GM23338 (cell line): ENCODE measurements at regions not wholly inside any gene's neighbourhood (a gene's known extent, or its start where the extent isn't known, plus 50 kb on each side); places are given as distances from the start of the nearest gene placed in this dataset.

Source experiments
- ATAC-seq: fragments of 200-7000 bp; cut with Tn5 transposase; 3 replicates; pipeline ENCODE4 v1.9.1; 2020
- DNase-seq: peaks from one replicate; pipeline ENCODE4 v3.0.0-alpha.2; 2015; ENCODE audit warnings: low spot score
- H2AFZ ChIP-seq: fragments of 200-600 bp; sonication (generic); 2 replicates; pipeline ENCODE4 v1.8.0; 2016; ENCODE audit warnings: antibody characterized with exemption, mild to moderate bottlenecking, moderate library complexity
- H3F3A ChIP-seq: fragments of 200-600 bp; sonication (generic); replicated peaks from 2 replicates; pipeline ENCODE4 v1.8.0; 2017; ENCODE audit warnings: antibody characterized with exemption, mixed run types, low read depth
- H3K27ac ChIP-seq: fragments of 200-600 bp; sonication (generic); 2 replicates; pipeline ENCODE4 v1.6.1; 2016; ENCODE audit warnings: low read depth
- H3K27me3 ChIP-seq: fragments of 200-600 bp; sonication (generic); 2 replicates; pipeline ENCODE4 v1.8.0; 2016; ENCODE audit warnings: mild to moderate bottlenecking, mixed run types, moderate library complexity; ENCODE audit not compliant: insufficient read depth
- H3K36me3 ChIP-seq: fragments of 200-600 bp; sonication (generic); 2 replicates; pipeline ENCODE4 v1.8.0; 2016; ENCODE audit warnings: mild to moderate bottlenecking; ENCODE audit not compliant: insufficient read depth
- H3K4me1 ChIP-seq: fragments of 200-600 bp; sonication (generic); 2 replicates; pipeline ENCODE4 v1.8.0; 2016; ENCODE audit warnings: mild to moderate bottlenecking, moderate library complexity; ENCODE audit not compliant: insufficient read depth
- H3K4me2 ChIP-seq: fragments of 200-600 bp; sonication (generic); 2 replicates; pipeline ENCODE4 v1.7.1; 2017; ENCODE audit warnings: mixed run types
- H3K4me3 ChIP-seq: fragments of 200-600 bp; sonication (generic); 2 replicates; pipeline ENCODE4 v1.6.1; 2016; ENCODE audit warnings: mixed run types
- H3K79me2 ChIP-seq: fragments of 200-600 bp; sonication (generic); replicated peaks from 2 replicates; pipeline ENCODE4 v1.8.0; 2017; ENCODE audit warnings: mild to moderate bottlenecking; ENCODE audit not compliant: insufficient read depth
- H3K9me2 ChIP-seq: fragments of 200-600 bp; sonication (generic); 2 replicates; pipeline ENCODE4 v1.8.0; 2017; ENCODE audit not compliant: insufficient read depth
- H4K20me1 ChIP-seq: fragments of 200-600 bp; sonication (generic); replicated peaks from 2 replicates; pipeline ENCODE4 v1.8.0; 2017; ENCODE audit warnings: mild to moderate bottlenecking; ENCODE audit not compliant: insufficient read depth
- H3K27ac Mint-ChIP-seq: 2 replicates; pipeline ENCODE4 v1.8.0; 2020; ENCODE audit warnings: inconsistent platforms, mild to moderate bottlenecking, moderate library complexity, mixed read lengths
- H3K27me3 Mint-ChIP-seq: 3 replicates; pipeline ENCODE4 v1.8.0; 2022; ENCODE audit warnings: low read depth, mild to moderate bottlenecking, moderate library complexity, mixed read lengths, inconsistent platforms; ENCODE audit not compliant: insufficient read depth, poor library complexity
- H3K36me3 Mint-ChIP-seq: 3 replicates; pipeline ENCODE4 v1.8.0; 2021; ENCODE audit warnings: low read depth, mild to moderate bottlenecking, inconsistent platforms, moderate library complexity, mixed read lengths
- H3K4me1 Mint-ChIP-seq: 3 replicates; pipeline ENCODE4 v1.8.0; 2020; ENCODE audit warnings: mild to moderate bottlenecking, inconsistent platforms, mixed read lengths
- H3K4me3 Mint-ChIP-seq: 3 replicates; pipeline ENCODE4 v1.8.0; 2021; ENCODE audit warnings: moderate library complexity, mild to moderate bottlenecking, inconsistent platforms, mixed read lengths
- H3K9me3 Mint-ChIP-seq: 3 replicates; pipeline ENCODE4 v1.8.0; 2020; ENCODE audit warnings: moderate library complexity, mild to moderate bottlenecking, inconsistent platforms, mixed read lengths
- CTCF ChIP-seq, 2 experiments: fragments of 200-600 bp in 1 of 2; sonication (generic) in 1 of 2; conservative IDR thresholded peaks; 2 replicates each; pipeline versions ENCODE4 v1.5.1 to v1.6.1; 2016 to 2017; ENCODE audit warnings: antibody characterized with exemption in 2 of 2, low read depth in 2 of 2, mild to moderate bottlenecking in 2 of 2, moderate library complexity in 1 of 2
- ETS1 ChIP-seq: IDR thresholded peaks from 2 replicates; pipeline ENCODE4 v1.6.1; 2016; ENCODE audit warnings: antibody characterized with exemption
- EZH2phosphoT487 ChIP-seq: fragments of 200-600 bp; sonication (generic); IDR thresholded peaks from one replicate; pipeline ENCODE4 v1.8.1; 2018; ENCODE audit warnings: antibody characterized with exemption; ENCODE audit not compliant: unreplicated experiment
- POLR2AphosphoS5 ChIP-seq: IDR thresholded peaks from 2 replicates; pipeline ENCODE4 v1.6.1; 2016; ENCODE audit warnings: antibody characterized with exemption, low read depth
- STAT1 ChIP-seq: IDR thresholded peaks from one replicate; pipeline ENCODE4 v1.6.1; 2016; ENCODE audit warnings: antibody characterized with exemption; ENCODE audit not compliant: unreplicated experiment
- ZNF114 ChIP-seq: fragments of 250-450 bp; sonication (Bioruptor Pico); IDR thresholded peaks from 2 replicates; pipeline ENCODE4 v1.5.0; 2020; ENCODE audit warnings: mild to moderate bottlenecking, moderate library complexity

GRCh38 chr3:174737966-174738365, 121.2 kb upstream of the NAALADL2 start:
- Histone ChIP-seq H3K4me3 (no peak overlapping the region), H3K9me2 (no peaks in the 10 kb centered on the region; the same call in 1 of the 2 replicates), H3F3A (no peaks in the 10 kb centered on the region), H3K4me2 (no peak overlapping the region), H3K4me1 (no peaks in the 10 kb centered on the region), H3K79me2 (no peaks in the 10 kb centered on the region), H3K36me3 (no peaks in the 10 kb centered on the region), H4K20me1 (no peaks in the 10 kb centered on the region), H3K27me3 (no peaks in the 10 kb centered on the region), H3K27ac (no peak overlapping the region), H2AFZ (no peak overlapping the region)
- no peak for ATAC-seq
- DNase-seq: no peak
- peaks cover 17% of the 10 kb centered on the region for H3K9me3 Mint-ChIP-seq
- H3K4me1 Mint-ChIP-seq: no peaks in the 10 kb centered on the region
- H3K36me3 Mint-ChIP-seq: peaks cover 12% of the 10 kb centered on the region; the same call in 2 of the 3 replicates
- H3K27ac Mint-ChIP-seq: no peak overlapping the region
- no peaks in the 10 kb centered on the region for H3K27me3 Mint-ChIP-seq
- TF ChIP-seq STAT1: no peak
- TF ChIP-seq ZNF114: no peak
- TF ChIP-seq POLR2AphosphoS5: no peak
- H3K4me3 Mint-ChIP-seq: no peak overlapping the region

- Mint-ChIP-seq H3K4me3 (no peak overlapping the region), H3K36me3 (no peaks in the 10 kb centered on the region; the same call in 2 of the 3 replicates), H3K9me3 (peaks cover 4% of the 10 kb centered on the region; the same call in 1 of the 3 replicates), H3K27me3 (no peaks in the 10 kb centered on the region), H3K4me1 (no peaks in the 10 kb centered on the region), H3K27ac (no peak overlapping the region)
- Histone ChIP-seq H3K4me3 (no peak overlapping the region), H3K9me2 (no peaks in the 10 kb centered on the region), H3F3A (no peaks in the 10 kb centered on the region), H3K36me3 (no peaks in the 10 kb centered on the region), H4K20me1 (no peaks in the 10 kb centered on the region), H3K4me2 (no peak overlapping the region), H3K4me1 (no peaks in the 10 kb centered on the region), H2AFZ (no peak overlapping the region), H3K27ac (no peak overlapping the region), H3K79me2 (no peaks in the 10 kb centered on the region), H3K27me3 (no peaks in the 10 kb centered on the region)
- TF ChIP-seq POLR2AphosphoS5 (no peak), CTCF (conservative IDR thresholded peaks at IDR 0.05; ENCODE audit: low read depth in 2 of 2) (no peak), ZNF114 (no peak), ETS1 (no peak), EZH2phosphoT487 (no peak)
- no peak for DNase-seq
- ATAC-seq: no peak
Measured at GRCh38 chr3:174749143-174749542, 110.0 kb upstream of the NAALADL2 start.
